MV-4-11 (cell line): ENCODE measurements at regions not wholly inside any gene's neighbourhood (a gene's known extent, or its start where the extent isn't known, plus 50 kb on each side); places are given as distances from the start of the nearest gene placed in this dataset.

Experiments used
- DNase-seq: peaks from one replicate; lab custom pipeline; 2025; lab: John Stamatoyannopoulos, UW

DNA sequence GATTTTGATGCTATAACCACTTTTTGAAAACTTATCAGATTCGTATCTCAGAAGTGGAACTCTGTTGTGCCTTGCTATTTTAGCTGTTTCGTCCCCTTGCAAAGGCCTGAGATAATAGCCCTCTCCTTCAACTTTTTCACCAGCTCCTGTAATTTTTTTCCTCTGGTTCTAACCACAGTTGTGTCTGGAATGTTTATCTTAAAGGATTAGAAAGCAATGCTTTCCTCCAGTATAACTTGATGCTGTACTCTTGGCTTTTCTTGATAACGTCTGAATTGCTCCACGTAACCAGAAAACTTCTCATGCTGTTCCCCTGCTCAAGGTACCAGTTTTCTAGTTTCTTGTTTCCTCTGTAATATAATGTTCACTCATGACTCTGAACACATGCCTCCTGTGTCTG is 209.4 kb downstream of the DTWD2 start:
- DNase-seq = no peak

DNA sequence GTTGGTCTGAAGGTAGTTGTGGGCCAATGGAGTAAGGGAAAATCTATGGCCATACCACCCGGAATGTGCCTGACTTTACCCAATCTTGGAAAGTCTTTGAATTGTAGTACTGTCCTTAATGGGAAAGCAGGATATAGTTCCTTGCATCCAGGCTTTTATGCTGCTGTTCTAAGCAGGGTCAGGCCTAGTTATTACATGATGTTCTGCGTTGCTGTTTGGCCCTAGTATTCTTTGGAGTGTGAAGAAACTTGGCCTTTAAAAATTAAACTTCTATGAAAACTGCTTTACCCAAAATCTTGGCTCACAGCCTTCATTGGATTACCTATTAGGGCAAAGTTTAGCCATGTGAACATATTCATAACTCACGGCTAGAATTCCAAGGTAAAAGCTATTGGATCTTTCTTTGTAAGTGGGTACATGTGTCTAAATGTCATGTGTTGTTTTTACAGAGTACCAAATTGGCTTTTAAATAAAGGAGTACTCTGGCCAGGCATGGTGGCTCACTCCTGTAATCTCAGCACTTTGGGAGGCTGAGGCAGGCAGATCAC is 211.1 kb downstream of the DTWD2 start:
- DNase-seq = no peak

DNA sequence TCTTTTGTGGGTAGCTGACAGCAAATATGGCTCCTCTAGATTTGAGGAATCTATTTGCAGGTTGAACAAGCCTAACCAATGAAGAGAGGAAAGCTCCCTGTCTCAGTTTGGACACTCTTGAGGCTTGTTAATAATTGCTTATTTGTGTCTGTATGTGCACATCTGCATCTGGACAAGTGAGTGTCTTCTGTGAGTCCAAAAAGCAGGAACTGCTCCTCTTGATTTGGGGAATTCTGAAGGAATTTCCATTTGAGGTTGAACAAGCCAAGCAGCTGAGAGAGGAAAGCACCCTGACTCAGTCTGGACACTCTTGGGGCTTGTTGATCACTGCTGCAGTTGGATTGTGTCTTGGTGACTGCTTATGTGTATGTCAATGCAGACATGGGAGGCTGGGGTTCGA is 211.6 kb downstream of the DTWD2 start:
- no peak for DNase-seq

DNA sequence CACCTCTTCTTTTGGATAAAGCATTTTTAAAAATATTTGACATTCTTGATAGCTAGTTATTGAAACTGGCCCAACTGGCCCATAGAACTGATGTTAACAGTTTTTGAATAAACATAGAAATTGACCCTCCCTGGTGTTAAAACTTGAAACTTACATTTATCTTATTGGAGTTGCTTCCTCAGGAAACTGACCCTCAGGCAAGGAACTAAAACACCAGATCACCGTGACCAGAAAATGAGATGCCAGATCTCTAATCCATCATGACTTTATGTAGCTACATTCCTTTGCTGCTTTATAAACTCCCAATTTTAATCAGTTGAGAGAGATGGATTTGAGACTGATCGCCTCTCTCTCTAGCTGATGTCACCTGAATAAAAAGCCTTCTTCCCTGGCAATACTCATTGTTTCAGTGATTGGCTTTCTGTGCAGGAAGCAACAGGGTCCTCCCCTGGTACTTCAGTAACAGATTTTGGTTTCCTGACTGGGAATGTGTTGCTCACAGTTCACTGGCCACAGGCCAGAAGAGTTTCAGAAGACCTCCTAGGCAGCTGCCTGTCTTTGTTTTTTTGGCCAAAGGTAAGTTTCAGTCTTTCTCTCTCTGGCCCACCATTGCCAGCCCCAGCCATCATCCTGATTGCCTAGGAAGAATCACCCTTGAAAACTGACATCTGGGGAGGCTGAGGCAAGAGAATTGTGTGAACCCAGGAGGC is 212.4 kb downstream of the DTWD2 start:
- DNase-seq = no peak

DNA sequence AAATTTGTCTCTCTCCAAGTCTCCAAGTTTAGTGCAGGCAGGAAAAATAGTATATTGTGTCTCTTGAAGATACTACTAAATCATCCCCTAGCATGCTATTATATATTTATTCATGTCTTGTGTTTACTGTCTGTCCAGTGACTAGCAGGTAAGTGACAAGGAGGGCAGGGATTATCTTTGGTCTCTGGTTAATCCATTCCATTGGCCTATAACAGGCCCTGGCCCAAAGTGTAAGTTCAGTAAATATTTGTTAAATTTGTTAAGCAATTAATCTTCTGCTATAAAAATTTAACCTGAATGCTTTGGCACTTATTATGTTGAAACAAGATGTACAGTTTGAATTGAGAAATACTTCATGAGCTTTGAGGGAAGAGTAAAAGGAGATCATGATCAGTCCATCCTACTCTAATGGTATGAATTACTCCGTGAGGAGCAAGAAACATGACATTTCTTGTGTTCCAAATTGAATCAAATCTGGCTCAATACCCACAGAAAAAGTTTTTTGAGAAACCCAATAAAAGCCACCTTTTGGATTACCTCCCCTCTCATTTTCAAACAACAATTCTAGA is 219.7 kb downstream of the DTWD2 start:
- DNase-seq = no peak

DNA sequence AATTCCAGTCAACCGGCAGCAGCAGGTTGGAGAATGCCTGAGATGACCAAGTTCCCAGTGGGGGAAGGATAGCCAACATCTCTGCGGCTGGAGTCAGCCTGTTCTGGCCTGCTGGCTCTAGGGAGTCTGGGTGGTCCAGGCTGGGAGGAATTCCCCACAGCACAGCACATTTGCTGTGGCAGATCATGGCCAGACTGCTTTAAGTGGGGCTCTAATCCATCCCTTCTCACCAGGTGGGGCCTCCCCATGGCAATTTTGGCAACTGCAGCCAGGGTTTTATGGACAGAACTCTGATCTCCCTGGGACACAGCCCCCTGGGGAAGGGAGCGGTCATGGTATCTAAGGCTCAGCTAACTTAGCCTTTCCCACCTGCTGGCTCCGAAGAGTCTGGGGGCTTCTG is 226.1 kb downstream of the DTWD2 start:
- no peak for DNase-seq

DNA sequence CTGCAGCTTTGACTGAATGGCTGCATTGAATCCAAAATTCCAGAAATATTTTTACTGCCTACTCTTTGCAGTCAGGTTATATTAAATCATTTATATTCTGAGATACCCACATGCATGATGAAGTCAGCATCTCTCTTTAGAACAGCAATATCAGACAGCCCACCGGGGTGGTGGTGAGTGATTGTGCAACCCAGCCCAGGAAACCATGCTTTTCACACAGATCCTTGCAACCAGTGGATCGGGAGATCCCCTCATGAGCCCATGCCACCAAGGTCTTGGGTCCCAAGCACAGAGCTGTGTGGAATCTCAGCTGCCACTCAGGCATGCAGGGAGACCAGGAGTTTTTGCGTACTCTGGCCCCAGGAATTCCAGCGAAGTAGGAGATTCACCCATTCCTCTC is 226.5 kb downstream of the DTWD2 start:
- DNase-seq = no peak

DNA sequence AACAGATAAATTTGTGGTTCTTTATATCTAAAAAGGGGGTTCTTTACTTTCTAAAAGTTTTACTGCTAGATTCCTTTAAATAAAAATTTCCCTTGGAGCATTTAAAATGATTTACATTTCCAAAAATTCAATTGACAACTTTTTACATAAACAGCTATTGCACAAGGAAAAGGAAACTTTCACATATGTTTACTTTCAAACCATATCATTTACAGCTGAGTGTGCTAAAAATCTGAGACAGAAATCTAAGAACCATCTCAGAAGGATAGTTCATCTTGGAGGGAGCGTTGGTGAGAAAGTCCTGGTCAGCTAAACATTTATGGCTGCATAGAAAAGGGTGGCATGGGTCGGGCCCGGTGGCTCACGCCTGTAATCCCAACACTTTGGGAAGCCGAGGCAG is 235.4 kb downstream of the DTWD2 start:
- DNase-seq = no peak

DNA sequence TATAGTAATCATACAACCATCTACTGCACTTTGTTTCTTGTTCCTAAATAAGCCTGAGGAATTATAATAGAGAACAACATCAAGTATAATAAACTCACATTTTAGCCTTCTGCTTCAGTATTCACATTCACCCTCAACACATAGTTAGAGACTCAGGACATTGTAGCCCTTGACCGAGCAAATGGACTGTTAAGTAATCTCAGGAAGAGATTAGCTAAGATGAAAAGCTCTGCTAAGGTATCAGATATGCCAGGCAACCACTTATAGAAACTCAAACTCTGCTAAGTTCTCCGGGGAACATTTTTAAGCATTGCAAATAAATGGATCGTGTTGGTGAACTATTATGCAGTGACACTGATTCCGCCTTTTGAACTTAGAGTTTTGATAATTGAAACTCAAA is 252.0 kb downstream of the DTWD2 start:
- DNase-seq = no peak

DNA sequence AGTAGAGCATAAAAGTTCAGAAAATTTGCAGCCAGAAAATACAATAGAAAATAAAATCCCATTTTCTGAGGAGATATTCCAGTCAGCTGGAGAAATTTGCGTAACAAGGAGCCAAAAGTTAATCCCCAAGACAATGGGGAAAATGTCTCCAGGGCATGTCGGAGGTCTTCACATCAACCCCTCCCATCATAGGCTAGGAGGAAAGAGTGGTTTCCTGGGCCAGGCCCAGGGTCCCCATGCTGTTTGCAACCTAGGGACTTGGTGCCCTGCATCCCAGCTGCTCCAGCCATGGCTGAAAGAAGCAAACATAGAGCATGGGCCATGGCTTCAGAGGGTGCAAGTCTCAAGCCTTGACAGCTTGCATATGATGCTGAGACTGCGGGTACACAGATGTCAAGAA is 255.0 kb downstream of the DTWD2 start:
- DNase-seq = no peak

DNA sequence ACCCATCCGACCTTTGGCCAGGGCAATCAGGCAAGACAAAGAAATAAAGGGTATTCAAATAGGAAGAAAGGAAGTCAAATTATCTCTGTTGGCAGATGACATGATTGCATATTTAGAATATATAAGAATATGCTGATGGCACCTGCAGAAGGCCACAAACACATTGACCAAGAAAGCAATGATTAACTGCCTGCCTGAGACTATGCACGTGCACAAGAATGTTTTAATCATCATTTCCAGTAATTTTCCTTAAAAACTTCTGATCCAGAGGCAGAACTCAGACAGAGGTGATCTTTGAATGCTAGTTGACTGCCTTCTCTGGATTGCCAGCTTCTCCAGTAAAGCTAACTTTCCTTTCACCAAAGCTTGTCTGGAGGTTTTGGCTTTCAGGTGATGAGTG is 260.2 kb downstream of the DTWD2 start:
- no peak for DNase-seq

DNA sequence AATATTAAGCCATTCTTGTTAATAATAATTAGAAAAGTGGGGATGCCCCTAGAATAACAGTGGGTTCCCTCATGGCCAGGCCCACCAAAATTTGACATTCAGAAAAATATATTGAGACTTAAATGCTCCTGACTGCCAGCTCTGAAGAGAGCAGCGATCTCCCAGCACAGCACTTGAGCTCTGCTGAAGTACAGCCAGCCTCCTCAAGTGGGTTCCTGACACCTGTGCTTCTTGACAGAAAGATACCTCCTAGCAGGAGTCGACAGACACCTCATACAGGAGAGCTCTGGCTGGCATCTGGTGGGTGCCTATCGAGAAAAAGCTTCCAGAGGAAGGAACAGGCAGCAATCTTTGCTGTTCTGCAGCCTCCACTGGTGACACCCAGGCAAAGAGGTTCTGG is 261.5 kb downstream of the DTWD2 start:
- DNase-seq = no peak

DNA sequence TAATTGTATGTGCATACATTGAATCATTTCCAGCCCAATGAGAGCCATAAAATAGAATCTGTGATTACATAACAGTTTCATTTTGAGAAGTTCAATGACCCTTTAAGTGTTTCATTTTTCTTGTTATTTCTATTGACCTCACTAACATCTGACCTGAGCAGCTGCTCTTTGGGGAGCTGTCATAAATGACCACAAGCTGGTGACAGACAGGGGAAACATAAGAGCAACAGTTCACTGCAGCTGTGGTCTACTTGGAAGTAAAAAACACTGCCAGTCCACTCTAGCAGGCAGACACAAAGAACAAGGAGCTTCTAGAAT is 265.4 kb downstream of the DTWD2 start:
- peak; percentile 67 for DNase-seq

DNA sequence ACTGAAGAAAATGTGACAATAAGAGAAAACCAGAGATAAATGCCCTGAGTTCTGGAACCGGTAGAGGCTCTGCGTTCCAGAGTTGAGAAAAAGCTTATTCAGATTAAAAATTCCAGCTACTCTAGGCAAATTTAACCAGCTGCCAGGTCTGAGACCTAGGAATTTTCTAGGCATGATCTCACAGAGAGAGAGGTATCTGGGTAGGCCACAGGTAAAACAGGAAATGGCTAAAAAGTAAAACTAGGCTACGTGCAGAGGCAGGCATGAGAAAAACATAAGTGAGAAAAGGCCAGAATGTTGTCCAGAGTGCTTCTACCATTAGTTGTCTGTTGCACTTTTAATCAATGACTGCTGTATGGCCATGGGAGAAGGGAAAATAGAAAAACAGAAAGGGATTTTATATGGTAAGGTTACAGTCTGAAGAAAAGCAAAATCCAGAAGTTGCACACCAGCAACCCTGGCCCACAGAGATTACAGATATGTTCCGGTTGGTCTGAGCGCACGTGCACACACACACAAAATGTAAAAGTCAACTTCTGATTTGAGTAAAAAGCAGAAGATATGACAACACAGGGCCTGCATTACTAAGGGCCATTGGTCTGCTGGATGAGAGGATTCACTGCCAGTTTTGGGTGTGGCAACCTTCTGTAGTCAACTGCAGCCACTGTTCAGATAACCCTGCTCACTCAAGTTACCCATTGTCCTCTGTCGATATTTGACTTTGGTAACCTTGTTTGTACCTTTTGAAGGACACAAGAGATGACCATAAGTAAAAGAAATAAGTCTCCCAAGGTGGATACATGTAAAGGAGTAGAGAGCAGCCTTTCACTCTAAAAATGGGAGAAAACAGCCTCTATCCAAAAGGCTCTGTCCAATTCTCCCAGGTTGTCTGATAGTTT is 266.0 kb downstream of the DTWD2 start:
- peak; percentile 55 for DNase-seq

DNA sequence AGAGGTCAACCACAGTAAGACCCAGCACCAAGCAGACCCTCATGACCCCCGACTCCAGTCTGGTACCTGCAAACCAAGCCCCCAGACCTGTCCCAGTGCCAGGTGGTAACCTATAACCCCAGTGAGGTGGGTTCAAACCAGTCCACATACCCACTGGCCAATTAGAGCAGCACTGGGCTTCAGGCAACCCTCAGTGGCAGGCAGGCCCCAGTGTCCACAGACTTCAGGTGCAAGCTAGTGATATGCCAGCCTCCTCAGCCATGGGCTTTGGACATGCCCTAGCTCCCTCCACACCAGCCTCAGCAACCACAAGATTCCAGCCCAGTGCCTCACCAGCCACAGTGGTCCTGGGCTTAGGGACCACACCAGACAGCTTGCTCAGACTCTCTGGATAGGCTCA is 276.6 kb downstream of the DTWD2 start:
- DNase-seq = no peak

DNA sequence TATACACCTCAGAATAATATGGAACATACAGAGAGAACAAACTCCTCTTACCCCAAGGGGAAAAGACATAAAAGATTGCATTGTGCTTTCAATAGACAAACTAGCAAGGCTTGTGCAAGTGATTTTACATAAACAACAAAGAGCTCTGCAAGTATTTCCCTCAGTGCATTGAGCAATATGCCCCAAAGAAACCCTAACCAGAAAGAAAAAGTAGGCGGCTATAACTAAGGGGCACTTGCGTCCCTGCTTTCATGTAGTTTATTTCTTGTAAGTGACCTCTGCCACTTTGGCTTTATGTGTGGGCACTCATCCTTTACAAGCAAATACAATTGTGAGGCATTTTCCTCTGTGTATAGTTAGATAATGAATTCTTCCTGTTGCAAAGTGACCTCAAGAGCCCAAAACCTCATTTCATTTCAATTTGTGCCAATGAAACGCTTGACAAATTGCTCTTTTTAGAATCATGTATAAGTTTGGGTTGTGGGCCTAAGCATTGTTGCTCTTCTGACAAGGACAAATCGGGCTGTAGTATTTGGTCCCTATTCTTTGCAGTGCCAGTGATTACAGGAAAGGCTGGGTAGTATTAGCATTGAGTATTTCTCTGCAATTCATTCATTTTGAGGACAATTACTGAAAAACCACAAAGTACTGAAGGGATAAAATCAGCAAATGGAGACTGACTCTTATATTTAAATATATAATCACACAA is 282.2 kb downstream of the DTWD2 start:
- no peak for DNase-seq

DNA sequence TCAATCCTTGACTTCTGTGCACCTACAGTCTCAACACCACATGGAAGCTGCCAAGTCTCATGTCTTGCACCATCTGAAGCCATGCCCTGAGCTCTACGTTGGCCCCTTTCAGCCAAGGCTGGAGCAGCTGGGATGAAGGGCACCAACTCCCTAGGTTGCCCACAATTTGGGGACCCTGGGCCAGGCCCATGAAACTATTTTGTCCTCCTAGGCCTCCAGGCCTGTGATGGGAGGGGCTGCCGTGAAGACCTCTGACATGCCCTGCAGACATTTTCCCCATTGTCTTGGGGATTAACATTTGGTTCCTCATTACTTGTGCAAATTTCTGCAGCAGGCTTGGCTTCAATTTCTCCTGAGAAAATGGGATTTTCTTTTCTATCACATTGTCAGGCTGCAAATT is 285.1 kb downstream of the DTWD2 start:
- DNase-seq = no peak

DNA sequence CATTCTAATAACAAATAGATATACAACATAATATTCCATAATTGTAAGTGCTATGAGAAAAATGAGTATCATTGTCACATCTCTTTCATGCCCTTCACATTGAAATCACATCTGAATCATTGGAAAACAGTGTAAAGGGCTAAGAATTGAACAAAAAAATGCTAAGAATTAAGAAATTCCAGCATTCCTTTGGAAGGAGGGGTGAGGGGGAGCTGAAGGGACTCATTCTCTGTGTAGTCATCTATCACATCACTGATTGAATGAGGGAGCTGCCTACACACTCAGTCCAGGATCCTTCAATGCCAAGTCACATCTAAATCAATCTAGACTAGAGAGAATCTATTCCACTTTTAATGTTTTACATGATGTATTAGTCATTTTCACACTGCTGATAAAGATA is 286.6 kb downstream of the DTWD2 start:
- no peak for DNase-seq

DNA sequence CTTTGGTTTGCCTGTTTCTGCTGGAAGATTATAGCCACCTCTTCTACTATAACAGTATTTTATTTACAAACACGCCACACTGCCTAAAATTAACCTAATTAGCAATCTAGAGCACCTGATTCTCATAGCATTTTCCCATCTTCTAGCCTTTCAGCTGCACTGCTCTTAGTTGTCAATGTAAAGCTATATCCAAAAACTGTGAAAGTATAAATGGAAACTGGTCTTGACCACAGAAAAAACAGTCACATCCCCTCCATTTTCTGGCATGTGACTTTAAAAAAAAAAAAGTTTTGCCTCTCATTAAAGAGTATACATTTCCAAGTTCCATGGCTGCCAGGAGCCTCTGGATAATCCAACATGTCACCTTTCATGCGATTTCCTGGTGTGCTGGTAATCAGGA is 287.8 kb downstream of the DTWD2 start:
- DNase-seq = no peak

DNA sequence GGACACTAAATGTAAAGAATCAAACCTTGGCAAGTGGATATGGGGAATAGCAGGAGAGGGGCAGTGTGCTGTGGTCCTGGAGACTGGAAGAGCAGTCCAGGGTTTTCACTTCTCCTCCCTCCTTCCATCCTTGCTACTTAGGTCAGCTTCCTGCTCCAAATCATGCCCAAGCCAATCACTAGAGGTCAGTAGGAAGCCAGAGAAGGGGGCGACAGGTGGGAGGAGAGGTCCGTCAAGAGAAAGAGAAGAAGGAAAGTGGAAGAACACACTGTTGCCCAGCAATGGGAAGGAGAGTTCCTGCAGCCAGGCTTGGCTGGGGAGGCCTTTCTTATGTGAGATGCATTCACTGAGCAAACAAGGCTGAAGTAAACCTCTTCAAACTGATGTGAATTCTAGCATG is 289.6 kb downstream of the DTWD2 start:
- no peak for DNase-seq

DNA sequence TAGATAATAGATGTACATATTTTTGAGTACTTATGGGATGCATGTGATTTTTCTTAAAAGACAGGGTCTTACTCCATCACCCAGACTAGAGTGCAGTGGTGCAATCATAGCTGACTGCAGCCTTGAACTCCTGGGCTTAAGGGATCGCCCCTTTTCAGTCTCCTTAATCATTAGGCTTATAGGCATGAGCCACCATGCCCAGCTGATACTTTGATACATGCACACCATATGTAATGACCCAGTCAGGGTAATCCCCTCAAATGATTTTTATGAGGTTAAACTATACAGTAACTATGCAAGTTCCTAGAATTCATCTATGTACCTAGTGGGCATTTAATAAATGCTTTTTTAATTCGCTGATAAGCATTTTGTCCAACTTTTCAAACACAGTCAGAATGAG is 292.3 kb downstream of the DTWD2 start:
- DNase-seq = no peak

DNA sequence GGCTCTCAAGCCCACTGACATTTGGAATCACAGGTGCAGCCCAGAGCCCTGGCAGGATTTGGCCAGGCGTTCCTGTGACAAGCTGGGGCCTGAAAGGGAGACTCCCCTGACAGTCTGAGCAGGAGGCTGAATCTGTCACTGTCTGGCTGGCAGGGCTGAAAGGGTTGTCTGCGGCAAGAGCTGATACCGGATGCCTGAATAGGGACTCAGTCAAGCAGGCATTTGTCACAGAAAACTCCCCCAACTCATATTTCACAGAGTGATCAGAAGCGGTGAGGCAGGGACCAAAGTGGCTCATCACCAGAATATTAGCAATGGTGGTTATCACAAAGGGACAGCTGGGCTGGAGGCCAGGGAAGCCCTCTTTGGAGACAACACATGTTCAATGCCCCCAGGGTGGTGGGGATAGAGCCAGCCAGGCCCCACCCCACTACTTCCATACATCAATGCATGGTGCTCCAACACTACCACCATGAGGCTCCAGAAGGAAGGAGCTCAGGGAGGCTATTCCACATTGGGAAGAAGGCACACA is 295.5 kb downstream of the DTWD2 start:
- DNase-seq = no peak
